ENCODE measurements at regions not wholly inside any gene's neighbourhood (a gene's known extent, or its start where the extent isn't known, plus 50 kb on each side); places are given as distances from the start of the nearest gene placed in this dataset.

DNA sequence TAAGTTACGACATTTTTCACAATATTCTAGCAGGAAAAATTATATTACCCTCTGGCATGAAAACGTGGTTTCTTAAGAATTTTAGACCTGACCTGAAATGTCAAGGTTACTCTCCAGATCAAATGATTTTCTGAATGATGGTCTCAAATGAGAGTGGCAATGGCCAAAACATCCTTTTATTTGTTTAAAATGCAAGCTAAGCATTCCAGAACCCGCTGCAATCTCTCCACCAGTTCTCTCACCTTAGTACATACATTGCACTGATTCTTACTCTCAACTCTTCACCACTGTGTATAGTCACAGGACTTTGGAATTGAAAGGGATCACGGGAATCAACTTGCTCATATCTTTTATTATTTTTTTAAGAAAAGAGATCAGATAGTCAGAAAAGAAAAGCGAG lies 391.6 kb upstream of the LRATD1 start:
- ATAC-seq (no peak), DNase-seq (no peak)
- Mint-ChIP-seq H3K4me3 (no peak overlapping the region), H3K4me1 (no peaks in the 10 kb centered on the region), H3K27me3 (ENCODE audit: low read depth in 2 of 2) (no peaks in the 10 kb centered on the region), H3K9me3 (peaks cover 4 to 9% of the 10 kb centered on the region in 2 donors), H3K27ac (no peak overlapping the region), H3K36me3 (no peaks in the 10 kb centered on the region)
- Histone ChIP-seq H3K4me3 (ENCODE audit: low read length) (no peak overlapping the region), H3K9me3 (ENCODE audit: control insufficient read depth, insufficient read depth, low read length) (peaks cover 5% of the 10 kb centered on the region), H3K27ac (ENCODE audit: low read length) (no peak overlapping the region), H3K36me3 (ENCODE audit: control insufficient read depth, insufficient read depth, low read length) (no peaks in the 10 kb centered on the region), H3K4me1 (ENCODE audit: control insufficient read depth, insufficient read depth, low read length) (no peaks in the 10 kb centered on the region), H3K27me3 (ENCODE audit: control insufficient read depth, insufficient read depth, low read length) (no peaks in the 10 kb centered on the region)
- TF ChIP-seq, protein P1, sequence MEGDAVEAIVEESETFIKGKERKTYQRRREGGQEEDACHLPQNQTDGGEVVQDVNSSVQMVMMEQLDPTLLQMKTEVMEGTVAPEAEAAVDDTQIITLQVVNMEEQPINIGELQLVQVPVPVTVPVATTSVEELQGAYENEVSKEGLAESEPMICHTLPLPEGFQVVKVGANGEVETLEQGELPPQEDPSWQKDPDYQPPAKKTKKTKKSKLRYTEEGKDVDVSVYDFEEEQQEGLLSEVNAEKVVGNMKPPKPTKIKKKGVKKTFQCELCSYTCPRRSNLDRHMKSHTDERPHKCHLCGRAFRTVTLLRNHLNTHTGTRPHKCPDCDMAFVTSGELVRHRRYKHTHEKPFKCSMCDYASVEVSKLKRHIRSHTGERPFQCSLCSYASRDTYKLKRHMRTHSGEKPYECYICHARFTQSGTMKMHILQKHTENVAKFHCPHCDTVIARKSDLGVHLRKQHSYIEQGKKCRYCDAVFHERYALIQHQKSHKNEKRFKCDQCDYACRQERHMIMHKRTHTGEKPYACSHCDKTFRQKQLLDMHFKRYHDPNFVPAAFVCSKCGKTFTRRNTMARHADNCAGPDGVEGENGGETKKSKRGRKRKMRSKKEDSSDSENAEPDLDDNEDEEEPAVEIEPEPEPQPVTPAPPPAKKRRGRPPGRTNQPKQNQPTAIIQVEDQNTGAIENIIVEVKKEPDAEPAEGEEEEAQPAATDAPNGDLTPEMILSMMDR (IDR thresholded peaks at IDR 0.05) = no peak
- 68% methylated on average over 3 of the region's 5 CpGs for WGBS (ENCODE audit: insufficient coverage)
- intact Hi-C loops (cut with micrococcal nuclease) = no loop called here

DNA sequence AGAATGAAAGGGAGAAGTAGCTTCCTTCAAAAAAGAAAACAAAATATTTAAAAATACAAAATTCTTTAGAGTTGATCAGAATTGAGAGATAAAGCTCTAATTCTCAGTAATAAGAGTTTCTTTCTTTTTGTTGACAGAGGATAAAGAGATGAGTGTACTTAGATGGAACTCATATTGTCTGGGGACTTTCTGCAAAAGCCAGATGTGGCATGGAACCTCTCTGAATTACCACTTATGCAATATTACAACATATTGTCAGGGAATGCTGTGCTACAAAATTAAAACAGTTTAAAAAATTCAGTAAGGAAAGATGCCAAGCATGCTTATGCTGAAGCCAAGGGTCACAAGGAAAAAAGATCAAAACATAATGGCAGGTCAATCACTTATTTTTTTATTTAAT lies 386.6 kb upstream of the LRATD1 start:
- Histone ChIP-seq H3K27ac (ENCODE audit: low read length) (no peak overlapping the region), H3K27me3 (ENCODE audit: control insufficient read depth, insufficient read depth, low read length) (no peaks in the 10 kb centered on the region), H3K4me3 (ENCODE audit: low read length) (no peak overlapping the region), H3K9me3 (ENCODE audit: control insufficient read depth, insufficient read depth, low read length) (peaks cover 5% of the 10 kb centered on the region), H3K4me1 (ENCODE audit: control insufficient read depth, insufficient read depth, low read length) (no peaks in the 10 kb centered on the region), H3K36me3 (ENCODE audit: control insufficient read depth, insufficient read depth, low read length) (no peaks in the 10 kb centered on the region)
- Mint-ChIP-seq H3K9me3 (peaks cover 2 to 3% of the 10 kb centered on the region in 2 donors), H3K4me3 (no peak overlapping the region), H3K27ac (no peak overlapping the region), H3K4me1 (no peaks in the 10 kb centered on the region), H3K36me3 (no peaks in the 10 kb centered on the region), H3K27me3 (ENCODE audit: low read depth in 2 of 2) (no peaks in the 10 kb centered on the region)
- intact Hi-C loops (cut with micrococcal nuclease) = no loop called here
- ATAC-seq = no peak
- DNase-seq = no peak
- TF ChIP-seq, protein P1 (IDR thresholded peaks at IDR 0.05) = no peak

DNA sequence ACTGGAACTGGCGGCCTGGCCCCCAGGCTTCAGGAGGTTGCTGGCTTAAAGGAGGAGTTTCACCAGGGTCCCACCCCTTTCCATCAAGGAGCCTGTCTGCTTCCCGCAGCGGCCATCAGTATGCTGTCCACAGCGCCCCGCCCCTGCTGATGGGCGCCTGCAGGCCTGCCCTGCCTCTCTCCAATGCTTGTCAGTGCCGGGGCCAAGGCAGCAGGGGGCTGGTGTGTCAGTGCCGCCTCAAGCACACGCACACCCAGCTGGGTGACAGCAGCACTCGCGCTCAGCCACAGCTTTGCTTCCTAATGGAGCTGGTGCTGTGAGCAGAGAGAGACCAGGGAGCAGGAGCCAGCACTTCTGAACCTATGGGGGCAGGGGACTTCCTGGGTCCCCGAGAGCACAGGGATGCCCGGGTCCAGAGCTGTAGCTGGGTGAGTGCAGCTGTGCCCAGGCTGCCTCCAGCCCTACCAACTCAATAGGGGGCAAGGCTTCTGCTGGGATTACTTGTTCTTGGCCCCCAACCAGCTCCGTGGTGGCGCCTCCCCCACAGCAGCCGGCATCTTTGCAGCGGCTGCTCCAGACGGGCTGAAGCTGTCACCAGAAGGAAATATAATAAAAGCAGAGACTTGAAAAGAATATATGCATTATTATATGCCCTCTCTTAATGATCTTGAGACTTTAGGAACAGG lies 377.2 kb upstream of the LRATD1 start:
- WGBS (ENCODE audit: insufficient coverage) = 94% methylated on average over 17 of the region's 18 CpGs
- H3K27ac Mint-ChIP-seq = no peak overlapping the region
- H3K27ac ChIP-seq (ENCODE audit: low read length) = no peak overlapping the region
- no peaks in the 10 kb centered on the region for H3K27me3 ChIP-seq (ENCODE audit: control insufficient read depth, insufficient read depth, low read length)
- H3K4me3 Mint-ChIP-seq = no peak overlapping the region
- H3K27me3 Mint-ChIP-seq (ENCODE audit: low read depth in 2 of 2) = no peaks in the 10 kb centered on the region
- intact Hi-C loops (cut with micrococcal nuclease) = no loop called here
- H3K9me3 ChIP-seq (ENCODE audit: control insufficient read depth, insufficient read depth, low read length) = peaks cover 5% of the 10 kb centered on the region
- DNase-seq (no peak), ATAC-seq (no peak)
- H3K4me3 ChIP-seq (ENCODE audit: low read length) = no peak overlapping the region
- no peaks in the 10 kb centered on the region for H3K4me1 Mint-ChIP-seq
- H3K9me3 Mint-ChIP-seq = peaks cover 10 to 24% of the 10 kb centered on the region in 2 donors
- TF ChIP-seq, protein P1 (IDR thresholded peaks at IDR 0.05) = no peak
- H3K36me3 Mint-ChIP-seq = peaks cover 7% of the 10 kb centered on the region
- H3K36me3 ChIP-seq (ENCODE audit: control insufficient read depth, insufficient read depth, low read length) = no peaks in the 10 kb centered on the region
- H3K4me1 ChIP-seq (ENCODE audit: control insufficient read depth, insufficient read depth, low read length) = no peaks in the 10 kb centered on the region

DNA sequence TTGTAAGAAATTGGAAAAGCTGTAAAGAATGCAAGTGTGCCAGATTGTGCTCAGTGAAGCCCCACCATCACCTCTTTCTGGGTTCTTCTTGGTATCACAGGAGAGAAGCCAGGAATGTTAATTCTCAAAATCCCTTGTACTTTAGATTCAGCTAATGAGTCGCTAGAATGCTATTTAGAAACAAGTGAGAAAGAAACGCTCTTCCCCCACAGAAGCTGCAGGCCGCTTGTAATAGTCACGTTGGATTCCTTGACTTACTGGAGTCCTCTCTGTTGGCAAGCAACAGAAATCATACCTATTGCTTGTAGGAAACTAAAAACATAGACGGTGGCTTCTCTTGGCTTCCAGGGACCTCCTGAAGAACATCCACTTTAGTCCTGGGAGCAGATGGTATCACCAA lies 375.6 kb upstream of the LRATD1 start:
- Mint-ChIP-seq H3K4me3 (no peak overlapping the region), H3K27ac (no peak overlapping the region), H3K36me3 (no peaks in the 10 kb centered on the region), H3K9me3 (peaks cover 8 to 18% of the 10 kb centered on the region in 2 donors), H3K4me1 (no peaks in the 10 kb centered on the region), H3K27me3 (ENCODE audit: low read depth in 2 of 2) (no peaks in the 10 kb centered on the region)
- WGBS (ENCODE audit: insufficient coverage) = 78% methylated on average over 5 of the region's 5 CpGs
- no peak for ATAC-seq
- Histone ChIP-seq H3K9me3 (ENCODE audit: control insufficient read depth, insufficient read depth, low read length) (peaks cover 5% of the 10 kb centered on the region), H3K27me3 (ENCODE audit: control insufficient read depth, insufficient read depth, low read length) (no peaks in the 10 kb centered on the region), H3K4me3 (ENCODE audit: low read length) (no peak overlapping the region), H3K36me3 (ENCODE audit: control insufficient read depth, insufficient read depth, low read length) (no peaks in the 10 kb centered on the region), H3K4me1 (ENCODE audit: control insufficient read depth, insufficient read depth, low read length) (no peaks in the 10 kb centered on the region), H3K27ac (ENCODE audit: low read length) (no peak overlapping the region)
- intact Hi-C loops (cut with micrococcal nuclease) = no loop called here
- TF ChIP-seq, protein P1 (IDR thresholded peaks at IDR 0.05) = no peak
- no peak for DNase-seq

All from natural killer cell (primary cell).